ENCODE measurements at regions not wholly inside any gene's neighbourhood (a gene's known extent, or its start where the extent isn't known, plus 50 kb on each side); places are given as distances from the start of the nearest gene placed in this dataset.
"Not testable (repeated sequence)": the region's sequence is repeated elsewhere in the genome, so short reads cannot be mapped to it uniquely, and the experiment has no call there.

DNA sequence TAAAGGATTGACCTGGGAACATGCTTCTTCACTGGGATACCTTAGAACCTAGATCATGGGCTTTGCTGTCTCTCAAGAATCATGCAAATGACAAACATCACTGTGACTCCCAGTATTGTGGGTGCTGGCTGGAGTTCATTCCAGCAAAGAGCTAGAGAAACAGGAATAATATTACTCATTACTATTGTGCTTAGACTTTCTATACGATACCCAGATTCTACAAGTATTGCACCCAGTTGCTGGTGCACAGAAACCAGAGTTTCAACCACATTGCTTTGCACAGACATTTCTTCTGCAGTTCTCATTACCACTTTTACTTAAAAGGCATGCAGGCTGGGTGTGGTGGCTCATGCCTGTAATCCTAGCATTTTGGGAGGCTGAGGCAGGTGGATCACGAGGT, 220.4 kb upstream of the ZNF217 start:
- DNase-seq, result no peak

DNA sequence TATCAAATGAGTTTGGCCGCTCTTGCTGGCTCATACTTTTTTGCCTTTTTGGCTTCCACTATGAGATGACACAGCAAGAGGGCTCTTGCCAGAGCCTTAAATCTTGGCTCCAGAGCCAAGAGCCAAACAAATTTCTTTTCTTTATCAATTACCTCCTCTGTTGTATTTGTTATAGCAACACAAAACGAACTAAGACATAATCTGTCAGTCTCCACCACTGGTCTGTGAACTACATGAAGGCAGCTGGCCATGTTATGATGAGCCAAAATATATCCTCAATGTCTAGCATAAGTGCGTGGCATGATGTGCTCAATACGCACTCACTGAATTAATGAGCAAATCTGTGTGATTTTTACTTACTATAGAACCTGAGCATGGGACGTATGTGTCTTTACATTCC, 220.0 kb upstream of the ZNF217 start:
- no peak for DNase-seq

DNA sequence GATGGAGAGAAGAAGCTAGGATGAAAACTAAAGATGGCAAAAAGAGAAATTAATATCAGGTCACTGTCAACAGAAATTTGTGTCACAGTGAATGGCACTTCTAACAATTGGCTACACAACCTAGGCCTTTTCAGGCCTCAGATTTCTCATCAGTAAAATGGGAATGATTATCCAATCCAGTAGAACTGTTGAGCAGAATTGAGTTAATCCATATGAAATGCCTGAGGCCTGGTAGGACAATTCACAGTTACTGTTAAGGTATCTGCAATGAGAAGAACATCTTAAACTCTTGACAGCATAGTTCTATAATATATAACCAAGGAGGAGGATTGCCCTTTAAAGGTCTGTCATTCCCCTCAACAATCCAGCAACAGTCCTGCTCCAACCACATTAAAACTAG, 217.9 kb upstream of the ZNF217 start:
- DNase-seq, result no peak

DNA sequence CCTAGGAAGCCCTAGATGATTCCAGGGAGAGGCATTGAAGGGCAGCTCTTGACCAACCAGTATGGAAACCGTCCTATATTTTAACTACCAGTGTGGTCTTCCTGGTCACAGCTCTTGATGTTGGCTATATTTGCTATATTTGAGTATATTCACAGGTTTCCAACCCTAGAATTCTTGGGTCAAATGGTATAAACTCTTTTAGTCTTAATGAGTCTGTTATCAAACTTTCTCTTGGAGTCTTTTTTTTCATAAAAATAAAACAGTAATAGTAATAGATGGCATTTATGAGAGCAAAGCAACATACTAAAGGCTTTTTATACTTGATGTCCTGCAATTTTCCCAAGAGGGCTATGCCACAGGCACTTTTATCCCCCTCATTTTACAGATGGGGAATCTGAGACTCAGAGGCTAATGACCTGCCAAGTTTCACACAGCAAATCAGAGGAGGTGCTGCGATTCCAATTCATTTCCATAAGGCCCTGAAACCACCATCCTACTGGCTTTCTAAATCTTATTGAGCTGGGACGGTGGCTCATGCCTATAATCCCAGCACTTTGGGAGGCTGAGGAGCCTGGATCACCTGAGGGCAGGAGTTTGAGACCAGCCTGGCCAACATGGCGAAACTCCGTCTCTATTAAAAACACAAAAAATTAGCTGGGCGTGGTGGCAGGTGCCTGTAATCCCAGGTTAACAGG, 217.2 kb upstream of the ZNF217 start:
- no peak for DNase-seq

DNA sequence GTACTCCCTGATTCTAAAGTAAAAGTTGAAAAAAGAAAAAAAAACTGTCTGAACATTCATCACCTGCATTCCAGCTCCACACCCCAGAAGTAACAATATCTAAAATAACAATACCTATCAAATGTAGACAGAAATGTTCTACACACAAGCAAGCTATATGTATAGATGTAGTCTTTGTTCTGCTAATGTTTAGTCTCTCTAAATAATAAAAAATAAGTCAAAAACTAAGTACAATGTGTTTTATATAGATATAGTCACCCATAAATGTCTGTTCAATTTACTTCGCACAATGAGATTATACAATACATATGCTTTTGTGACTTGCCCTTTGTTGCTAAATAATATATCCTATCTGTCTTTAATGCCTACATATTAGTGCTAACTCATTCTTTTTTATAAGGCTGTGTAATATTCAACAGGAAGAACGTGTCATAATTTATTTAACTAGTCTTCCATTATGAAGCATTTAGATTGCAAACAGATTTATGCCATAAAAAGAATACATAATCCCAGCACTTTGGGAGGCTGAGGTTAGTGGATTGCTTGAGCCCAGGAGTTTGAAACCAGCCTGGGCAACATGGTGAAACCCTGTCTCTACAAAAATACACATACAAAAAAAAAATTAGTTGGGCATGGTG, 216.2 kb upstream of the ZNF217 start:
- no peak for DNase-seq

DNA sequence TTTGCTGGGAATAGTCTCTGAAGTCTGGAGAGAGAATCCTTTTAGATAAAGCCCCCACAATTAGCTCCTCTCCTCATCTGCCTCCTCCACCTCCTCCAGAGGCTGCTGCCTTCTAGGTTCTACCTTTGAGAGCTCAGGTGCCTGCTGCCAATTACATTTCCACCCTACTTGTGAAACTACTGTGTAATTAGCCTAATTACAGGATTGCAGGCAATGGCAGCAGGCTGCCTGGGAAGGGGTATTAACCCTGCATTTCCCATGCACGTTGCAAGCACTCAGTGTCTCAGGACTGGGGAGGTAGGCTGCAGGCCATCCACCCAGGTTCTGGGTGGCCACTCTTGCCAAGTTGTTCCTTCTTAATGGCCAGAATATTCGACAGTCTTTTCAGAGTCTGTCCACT, 215.6 kb upstream of the ZNF217 start:
- DNase-seq, result no peak

DNA sequence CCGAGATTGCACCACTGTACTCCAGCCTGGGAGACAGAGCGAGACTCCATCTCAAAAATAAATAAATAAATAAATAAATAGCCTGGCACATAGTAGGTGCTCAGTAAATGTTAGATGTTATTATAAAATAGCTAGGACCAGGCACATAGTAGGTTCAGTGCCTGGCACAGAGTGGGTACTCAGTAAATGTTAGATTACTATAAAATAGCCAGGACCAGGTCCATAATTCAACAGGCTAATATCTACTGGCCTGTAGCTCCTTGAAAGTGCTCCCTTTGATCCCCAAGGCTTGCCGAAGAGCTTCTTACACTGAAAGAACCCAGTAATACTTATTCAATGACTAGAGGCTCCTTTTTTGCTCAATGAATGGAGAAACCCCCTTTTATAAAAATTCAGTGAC, 215.1 kb upstream of the ZNF217 start:
- DNase-seq, result no peak

DNA sequence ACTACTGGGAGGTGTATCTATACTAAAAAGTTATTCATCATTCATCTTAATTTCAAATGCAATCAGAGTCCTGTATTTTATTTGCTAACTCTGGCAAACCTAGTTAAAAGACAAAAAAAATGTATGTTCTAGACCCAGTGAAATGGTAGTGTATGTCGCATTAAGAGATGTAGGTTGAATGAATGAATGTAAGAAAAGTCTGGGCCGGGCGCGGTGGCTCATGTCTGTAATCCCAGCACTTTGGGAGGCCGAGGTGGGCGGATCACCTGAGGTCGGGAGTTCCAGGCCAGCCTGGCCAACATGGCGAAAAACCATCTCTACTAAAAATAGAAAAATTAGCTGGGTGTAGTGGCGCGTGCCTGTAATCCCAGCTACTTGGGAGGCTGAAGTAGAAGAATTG, 214.7 kb upstream of the ZNF217 start:
- not testable (repeated sequence) for DNase-seq

DNA sequence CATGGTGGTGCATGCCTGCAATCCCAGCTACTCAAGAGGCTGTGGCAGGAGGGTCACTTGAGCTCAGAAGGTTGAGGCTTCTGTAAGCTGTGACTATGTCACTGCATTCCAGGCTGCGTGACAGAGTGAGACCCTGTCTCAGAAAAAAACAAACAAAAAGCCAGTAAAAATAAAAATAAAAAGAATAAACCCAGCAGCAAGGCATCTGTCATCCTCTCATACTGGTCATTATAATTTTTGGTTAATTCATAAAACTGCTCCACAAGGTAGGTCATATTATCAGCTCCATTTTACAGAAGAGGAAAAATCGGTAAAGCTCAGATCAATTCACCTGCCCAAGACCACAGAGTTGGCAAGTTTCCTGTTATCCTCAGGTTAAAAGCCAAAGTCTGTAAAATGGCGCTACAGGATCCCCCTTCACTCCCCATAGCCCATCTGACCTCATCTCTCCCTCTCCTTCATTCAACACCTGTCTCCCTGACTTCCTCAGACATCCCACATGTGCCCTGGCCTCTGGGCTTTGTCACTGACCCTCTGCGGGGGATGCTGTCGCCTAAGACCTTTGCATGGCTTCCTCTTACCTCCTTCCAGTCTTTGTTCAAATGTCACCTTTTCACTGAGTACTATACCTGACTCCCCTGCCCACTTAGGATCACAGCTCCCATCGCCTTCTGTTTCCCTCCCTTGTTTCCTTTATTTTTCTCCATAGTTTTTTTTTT, 213.2 kb upstream of the ZNF217 start:
- DNase-seq, result no peak

DNA sequence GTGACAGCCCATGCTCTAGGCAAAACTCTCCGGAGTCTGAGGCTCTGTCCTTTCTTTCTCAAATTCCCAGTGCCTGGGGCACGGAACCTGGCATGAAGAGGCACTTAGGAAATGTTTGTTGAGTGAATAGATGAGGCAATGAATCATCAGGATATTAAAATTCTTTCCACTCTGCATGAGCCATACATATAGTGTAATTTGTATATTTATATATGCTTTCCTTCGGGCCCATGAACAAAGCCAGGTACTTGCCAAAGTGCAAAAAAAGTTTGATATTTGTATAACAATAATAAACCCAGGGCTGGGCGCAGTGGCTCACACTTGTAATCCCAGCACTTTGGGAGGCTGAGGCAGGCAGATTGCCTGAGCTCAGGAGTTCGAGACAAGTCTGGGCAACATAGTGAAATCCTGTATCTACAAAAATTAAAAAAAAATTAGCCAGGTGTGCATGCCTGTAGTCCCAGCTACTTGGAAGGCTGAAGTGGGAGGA, 212.3 kb upstream of the ZNF217 start:
- no peak for DNase-seq

DNA sequence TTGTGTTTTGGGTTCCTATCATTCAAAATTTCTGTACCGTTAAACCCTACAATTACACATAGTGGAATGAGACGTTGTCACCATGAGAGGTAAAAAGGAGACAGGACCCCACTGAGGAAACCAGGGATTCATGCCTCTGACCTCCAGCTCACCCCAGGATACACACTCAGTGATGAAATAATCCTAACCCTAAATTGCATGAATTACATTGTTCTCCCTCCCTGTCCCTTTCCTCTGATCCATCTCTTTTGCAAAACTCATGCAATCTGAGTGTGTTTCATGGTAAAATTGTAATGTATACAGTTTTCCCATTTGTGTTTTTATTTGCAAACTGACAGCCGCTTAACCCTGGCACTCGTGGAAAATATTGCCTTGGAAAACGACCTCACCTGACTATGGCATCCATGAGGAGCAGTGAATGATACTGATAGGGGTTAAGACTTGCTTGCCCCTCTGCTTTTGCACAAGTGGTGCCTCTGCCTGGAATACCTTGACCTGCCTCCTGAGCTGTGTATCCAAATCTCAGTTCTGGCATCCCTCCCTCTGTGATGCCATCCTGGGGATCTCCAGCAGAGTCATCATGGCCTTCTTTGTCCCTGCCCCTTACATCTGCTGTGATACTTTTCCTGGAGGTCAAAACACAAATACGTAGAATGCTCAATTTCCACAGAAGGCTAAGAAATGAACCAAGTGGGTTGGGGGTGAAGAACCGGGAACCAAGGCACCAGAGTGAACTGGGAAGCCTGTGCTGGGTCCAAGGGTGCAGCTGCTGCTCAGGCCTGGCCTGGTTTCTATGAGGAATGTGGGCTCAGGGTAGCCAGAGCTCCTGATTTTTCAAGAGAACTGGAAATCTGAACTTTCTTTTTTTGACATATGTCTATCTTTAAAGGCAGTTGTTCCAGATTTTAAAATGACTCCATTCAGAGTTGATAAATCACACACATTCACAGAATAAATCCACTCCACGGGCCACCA, 211.6 kb upstream of the ZNF217 start:
- no peak for DNase-seq

DNA sequence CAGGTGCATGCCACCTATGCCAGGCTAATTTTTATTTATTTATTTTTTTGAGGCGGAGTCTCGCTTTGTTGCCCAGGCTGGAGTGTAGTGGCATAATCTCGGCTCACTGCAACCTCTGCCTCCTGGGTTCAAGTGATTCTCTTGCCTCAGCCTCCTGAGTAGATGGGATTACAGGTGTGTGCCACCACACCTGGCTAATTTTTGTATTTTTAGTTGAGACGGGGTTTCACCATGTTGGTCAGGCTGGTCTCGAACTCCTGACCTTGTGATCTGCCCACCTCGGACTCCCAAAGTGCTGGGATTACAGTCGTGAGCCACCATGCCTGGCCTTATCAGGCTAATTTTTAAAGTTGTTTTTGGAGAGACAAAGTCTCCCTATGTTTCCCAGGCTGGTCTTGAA, 210.7 kb upstream of the ZNF217 start:
- not testable (repeated sequence) for DNase-seq

DNA sequence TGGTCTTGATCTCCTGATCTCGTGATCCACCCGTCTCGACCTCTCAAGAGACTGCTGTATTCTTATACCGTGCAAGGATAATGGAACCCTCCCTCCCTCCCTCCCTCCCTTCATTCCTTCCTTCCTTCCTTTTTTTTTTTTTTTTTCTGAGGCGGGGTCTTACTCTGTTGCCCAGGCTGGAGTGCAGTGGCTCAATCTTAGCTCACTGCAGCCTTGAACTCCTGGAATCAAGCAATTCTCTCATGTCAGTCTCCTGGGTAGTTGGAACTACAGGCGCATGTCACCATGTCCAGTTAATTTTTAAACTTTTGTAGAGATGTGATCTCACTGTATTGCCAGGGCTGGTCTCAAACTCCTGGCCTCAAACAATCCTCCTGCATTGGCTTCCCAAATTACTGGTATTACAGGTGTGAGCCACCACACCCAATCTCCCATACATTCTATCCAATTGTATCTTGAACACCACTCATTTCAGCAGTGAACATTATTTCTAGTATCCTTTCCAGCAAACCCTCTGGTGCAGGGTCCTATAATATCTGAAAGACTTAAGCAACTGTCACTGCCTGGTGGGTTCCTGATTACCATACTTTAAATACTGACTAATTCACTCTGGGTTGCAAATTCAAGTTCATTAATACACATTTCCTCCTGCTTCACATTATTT, 210.0 kb upstream of the ZNF217 start:
- no peak for DNase-seq

DNA sequence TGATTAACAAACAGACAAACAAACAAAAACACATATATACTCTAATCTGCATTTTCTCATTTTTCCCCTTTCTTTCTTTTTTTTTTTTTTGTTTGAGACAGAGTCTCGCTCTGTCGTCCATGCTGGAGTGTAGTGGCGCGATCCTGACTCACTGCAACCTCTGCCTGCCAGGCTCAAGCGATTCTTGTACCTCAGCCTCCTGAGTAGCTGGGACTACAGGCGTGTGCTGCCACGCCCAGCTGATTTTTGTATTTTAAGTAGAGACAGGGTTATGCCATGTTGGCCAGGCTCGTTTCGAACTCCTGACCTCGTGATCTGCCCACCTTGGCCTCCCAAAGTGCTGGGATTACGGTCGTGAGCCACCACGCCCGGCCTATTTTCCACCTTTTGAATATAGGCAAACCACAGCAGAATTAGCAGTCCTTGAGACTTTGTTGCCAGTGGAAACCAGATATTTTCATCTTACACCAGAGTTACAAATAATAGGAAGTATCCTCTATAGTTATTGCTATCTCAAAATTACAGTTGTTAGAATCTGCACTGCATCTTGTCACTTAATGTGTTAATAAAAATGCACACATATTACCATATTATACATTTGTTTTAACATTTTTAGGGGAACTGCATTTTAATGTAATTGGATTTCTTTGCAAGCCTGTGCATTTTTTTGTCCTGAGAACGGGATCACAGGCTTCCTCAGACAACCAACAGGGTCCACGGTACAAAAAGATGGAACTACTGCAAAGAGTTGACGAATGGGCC, 208.2 kb upstream of the ZNF217 start:
- no peak for DNase-seq

DNA sequence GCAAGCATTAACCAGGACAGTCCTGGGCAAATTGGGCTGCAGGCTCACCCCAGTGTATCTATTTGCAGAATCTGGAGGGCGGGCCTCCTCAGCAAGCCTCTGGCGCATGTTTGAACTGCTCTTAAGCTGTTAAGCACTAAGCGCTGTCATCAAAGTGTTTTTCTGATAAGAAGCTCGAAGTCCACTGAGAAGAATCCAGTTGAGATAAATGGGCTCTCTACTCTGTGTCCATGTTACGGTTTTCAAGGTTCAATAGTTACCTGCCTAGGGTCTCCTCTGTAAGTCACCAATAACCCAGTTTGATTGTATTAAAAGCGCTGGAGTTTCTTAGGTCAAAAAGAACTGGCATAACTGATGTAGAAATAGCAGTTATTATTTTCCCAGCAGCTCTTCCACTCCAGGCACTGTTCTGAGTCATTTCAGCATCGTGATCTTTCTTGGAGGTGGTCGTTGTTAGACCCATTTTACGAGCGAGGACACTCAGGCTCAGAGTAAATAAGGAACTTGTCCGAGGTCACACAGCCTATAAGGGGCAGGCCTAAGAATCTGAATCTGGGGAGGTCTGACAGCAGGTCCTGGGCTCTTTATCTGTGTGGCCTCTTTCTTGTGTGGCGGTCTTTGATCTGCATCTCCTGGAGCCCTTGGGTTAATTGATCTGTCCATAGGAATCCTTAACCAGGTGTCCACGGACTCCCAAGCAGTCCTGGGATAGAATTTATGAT, 207.4 kb upstream of the ZNF217 start:
- no peak for DNase-seq

DNA sequence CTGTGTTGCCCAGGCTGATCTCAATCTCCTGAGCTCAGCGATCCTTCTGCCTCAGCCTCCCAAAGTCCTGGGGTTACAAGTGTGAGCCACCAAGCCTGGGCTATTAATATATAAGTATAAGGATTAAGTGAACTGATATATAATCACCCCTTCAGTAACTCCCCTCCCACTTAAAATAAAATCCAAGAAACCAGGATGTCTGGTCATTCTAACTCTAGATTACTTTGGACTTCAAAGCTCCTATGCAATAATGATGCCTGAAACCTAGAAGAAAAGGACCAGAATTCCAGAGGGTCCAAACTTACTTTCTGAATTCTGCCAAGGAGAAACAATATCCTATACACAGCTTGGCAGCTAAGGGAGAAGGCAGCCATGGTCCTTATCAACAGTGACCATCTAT, 206.8 kb upstream of the ZNF217 start:
- DNase-seq, result no peak

DNA sequence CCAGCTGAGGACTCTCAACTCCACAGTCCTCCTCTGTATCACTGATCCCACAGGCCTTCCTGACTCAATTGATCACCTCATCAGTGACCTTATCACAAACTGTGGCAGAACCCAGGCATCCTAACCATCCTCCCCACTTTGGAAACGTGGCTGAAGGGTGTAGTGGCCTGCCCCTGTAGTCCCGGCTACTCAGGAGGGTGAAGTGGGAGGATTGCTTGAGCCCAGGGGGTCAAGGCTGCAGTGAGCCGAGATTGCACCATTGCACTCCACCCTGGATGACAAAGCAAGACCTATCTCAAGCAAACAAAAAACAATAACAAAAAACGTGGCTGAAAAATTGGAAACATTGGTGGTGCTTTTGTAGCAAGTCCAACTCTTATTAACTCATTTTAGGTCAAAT, 203.4 kb upstream of the ZNF217 start:
- no peak for DNase-seq

DNA sequence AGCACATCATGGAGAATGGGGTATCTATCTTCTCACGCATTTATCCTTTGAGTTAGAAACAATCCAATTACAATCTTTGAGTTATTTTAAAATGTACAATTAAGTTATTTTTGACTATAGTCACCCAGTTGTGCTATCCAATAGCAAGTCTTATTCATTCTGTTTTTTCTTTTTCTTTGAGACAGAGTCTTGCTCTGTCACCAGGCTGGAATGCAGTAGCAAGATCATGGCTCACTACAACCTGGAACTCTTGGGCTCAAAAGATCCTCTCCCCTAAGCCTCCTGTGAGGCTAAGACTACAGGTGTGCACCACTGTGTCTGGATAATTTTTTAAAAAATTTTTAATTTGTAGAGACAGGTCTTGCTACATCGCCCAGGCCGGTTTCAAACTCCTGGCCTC, 201.5 kb upstream of the ZNF217 start:
- no peak for DNase-seq

DNA sequence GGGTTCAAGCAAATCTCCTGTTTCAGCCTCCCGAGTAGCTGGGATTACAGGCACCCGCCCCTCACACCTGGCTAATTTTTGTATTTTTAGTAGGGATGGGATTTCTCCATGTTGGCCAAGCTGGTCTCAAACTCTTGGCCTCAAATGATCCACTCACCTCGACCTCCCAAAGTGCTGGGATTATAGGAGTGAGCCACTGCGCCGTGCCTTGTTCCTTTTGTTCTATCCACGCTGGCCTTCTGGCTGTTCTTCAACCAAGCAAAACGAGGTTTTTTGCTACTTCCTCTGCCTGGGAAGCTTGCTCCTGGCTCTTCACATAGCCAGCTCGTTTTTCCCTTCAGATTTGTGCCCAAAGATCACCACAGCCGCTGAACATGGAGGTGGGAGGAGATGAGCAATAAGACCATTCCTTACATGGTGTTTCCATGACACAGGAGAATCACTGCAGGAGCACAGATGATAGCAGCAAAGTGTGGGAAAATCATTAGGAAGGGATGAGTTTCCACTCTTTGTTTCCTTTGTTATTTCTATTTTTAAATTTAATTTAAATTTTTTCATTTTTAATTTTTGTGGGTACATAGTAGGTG, 201.0 kb upstream of the ZNF217 start:
- no peak for DNase-seq

DNA sequence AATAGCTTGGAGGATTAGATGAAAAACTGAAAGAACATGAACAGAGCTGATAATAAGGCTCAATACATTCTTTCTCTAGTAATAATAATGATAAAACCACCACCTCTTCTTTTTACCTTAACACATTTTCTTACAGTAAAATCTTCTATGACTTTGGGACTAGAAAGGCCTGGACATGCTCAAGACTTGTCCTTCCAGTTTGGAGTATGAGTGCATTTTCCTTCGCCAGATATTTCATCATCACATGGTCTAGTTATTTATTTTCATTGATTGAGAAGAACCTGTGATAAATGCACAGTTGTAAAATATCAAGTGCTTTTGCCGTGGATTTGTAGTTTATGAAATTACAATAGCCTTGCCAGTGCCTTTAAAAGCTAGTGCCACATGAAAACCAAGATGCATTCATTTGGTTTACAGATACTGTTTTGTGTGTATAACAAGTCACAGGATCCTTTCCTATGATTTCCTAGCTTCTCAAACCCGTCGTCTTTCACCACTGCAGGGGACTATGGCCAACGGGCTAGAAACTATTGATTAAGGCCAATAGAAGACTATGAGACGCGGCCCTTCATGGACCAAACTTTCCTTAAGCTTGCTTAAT, 200.2 kb upstream of the ZNF217 start:
- DNase-seq, result no peak
